GM20000 (cell line): ENCODE measurements at regions not wholly inside any gene's neighbourhood (a gene's known extent, or its start where the extent isn't known, plus 50 kb on each side); places are given as distances from the start of the nearest gene placed in this dataset.

Source experiments
- DNase-seq: peaks from one replicate; pipeline ENCODE4 v3.0.0; 2012; ENCODE audit warnings: low spot score
- TF ChIP-seq, protein P1 (sequence below): IDR thresholded peaks from 2 replicates; pipeline ENCODE4 v1.5.1; 2012; ENCODE audit warnings: mild to moderate bottlenecking, control low read depth; ENCODE audit errors: extremely low read depth, missing control alignments

DNA sequence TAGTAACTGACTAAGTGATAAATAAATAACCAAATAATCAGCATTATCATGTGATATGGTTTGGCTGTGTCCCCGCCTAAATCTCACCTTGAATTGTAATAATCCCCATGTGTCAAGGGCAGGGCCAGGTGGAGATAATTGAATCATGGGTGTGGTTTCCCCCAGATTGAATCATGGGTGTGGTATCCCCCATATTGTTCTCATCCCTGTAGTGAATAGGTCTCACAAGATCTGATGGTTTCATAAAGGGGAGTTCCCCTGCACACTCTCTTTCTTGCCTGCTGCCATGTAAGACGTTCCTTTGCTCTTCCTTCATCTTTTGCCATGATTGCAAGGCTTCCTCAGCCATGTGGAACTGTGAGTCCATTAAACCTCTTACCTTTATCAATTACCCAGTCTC, 72.1 kb upstream of the NRP1 start:
- no peak for DNase-seq
- TF ChIP-seq, protein P1, sequence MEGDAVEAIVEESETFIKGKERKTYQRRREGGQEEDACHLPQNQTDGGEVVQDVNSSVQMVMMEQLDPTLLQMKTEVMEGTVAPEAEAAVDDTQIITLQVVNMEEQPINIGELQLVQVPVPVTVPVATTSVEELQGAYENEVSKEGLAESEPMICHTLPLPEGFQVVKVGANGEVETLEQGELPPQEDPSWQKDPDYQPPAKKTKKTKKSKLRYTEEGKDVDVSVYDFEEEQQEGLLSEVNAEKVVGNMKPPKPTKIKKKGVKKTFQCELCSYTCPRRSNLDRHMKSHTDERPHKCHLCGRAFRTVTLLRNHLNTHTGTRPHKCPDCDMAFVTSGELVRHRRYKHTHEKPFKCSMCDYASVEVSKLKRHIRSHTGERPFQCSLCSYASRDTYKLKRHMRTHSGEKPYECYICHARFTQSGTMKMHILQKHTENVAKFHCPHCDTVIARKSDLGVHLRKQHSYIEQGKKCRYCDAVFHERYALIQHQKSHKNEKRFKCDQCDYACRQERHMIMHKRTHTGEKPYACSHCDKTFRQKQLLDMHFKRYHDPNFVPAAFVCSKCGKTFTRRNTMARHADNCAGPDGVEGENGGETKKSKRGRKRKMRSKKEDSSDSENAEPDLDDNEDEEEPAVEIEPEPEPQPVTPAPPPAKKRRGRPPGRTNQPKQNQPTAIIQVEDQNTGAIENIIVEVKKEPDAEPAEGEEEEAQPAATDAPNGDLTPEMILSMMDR: no peak

- no peak for DNase-seq
- TF ChIP-seq, protein P1: no peak
Measured at GRCh38 chr10:33402220-33403073, 68.0 kb upstream of the NRP1 start.

GRCh38 chr10:33401300-33401699, 66.8 kb upstream of the NRP1 start:
- TF ChIP-seq, protein P1: no peak
- no peak for DNase-seq

- TF ChIP-seq, protein P1: no peak
- no peak for DNase-seq
Measured at GRCh38 chr10:33398796-33399195, 64.3 kb upstream of the NRP1 start.

DNA sequence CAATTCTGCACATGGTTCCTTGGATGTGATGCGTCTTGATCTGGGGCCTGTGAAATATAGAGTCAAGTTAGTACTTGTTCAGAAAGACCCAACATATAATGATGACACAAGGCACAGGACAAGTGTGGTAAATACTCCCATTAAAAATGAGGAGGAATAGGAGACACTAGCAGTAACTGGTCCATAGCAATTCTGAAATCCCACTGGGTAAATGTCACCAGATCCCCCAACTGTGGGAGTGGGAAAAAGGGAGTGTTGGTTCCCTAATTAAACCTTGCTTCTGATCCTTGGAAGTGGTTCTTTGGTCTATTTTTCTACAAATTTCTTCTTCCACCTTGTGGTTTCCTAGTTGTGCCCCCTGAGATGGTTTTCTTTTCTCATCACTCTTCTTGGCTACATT, 62.5 kb upstream of the NRP1 start:
- TF ChIP-seq, protein P1: no peak
- no peak for DNase-seq

- TF ChIP-seq, protein P1: no peak
- no peak for DNase-seq
Measured at GRCh38 chr10:33396279-33396678, 61.8 kb upstream of the NRP1 start.

DNA sequence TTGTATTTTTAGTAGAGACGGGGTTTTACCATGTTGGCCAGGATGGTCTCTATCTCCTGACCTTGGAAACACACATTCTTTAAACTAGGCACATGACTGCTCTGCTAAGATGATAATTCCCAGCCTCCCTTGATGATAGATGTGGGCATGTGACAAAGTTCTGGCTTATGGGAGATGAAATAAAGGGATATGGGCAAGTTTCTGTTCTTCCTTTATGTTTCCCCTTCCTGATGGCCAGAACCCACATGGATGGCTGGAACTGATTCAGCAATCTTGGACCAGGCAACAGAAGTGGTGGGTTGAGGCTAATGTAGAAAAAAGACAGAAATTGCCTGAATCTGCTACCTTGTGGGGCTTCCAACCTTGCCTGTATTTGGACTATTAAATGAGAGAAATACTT, 60.7 kb upstream of the NRP1 start:
- TF ChIP-seq, protein P1: no peak
- no peak for DNase-seq
